NAMALWA (cell line): ENCODE measurements at regions not wholly inside any gene's neighbourhood (a gene's known extent, or its start where the extent isn't known, plus 50 kb on each side); places are given as distances from the start of the nearest gene placed in this dataset.

Source experiments
- DNase-seq: peaks from one replicate; pipeline ENCODE4 v3.0.0-alpha.2; 2015; ENCODE audit warnings: low spot score

- DNase-seq, result no peak
These were observed 549.1 kb downstream of the RERGL start for GRCh38 chr12:17540921-17541320.

- DNase-seq, result peak; percentile 40
These were observed 561.6 kb downstream of the RERGL start for GRCh38 chr12:17528394-17528793.

- no peak for DNase-seq
These were observed 563.0 kb downstream of the RERGL start for GRCh38 chr12:17527021-17527420.

- DNase-seq, result peak; percentile 41
These were observed 578.6 kb downstream of the RERGL start for GRCh38 chr12:17511369-17511768.

- DNase-seq, result no peak
These were observed 582.7 kb downstream of the RERGL start for GRCh38 chr12:17507336-17507735.

GRCh38 chr12:17503742-17504141 lies 586.3 kb downstream of the RERGL start:
- DNase-seq, result no peak

- peak; percentile 56 for DNase-seq
These were observed 600.5 kb downstream of the RERGL start for GRCh38 chr12:17489452-17489851.

GRCh38 chr12:17478908-17479673 lies 610.9 kb downstream of the RERGL start:
- DNase-seq, result no peak

- DNase-seq, result no peak
These were observed 619.5 kb downstream of the RERGL start for GRCh38 chr12:17470460-17470859.

GRCh38 chr12:17459214-17459613 lies 630.8 kb downstream of the RERGL start:
- no peak for DNase-seq

- DNase-seq, result no peak
These were observed 633.5 kb downstream of the RERGL start for GRCh38 chr12:17456486-17456885.

GRCh38 chr12:17438141-17438540 lies 651.9 kb downstream of the RERGL start:
- DNase-seq, result no peak

GRCh38 chr12:17416748-17417147 lies 673.2 kb downstream of the RERGL start:
- DNase-seq, result no peak

GRCh38 chr12:17414596-17414995 lies 675.4 kb downstream of the RERGL start:
- no peak for DNase-seq

- no peak for DNase-seq
These were observed 678.3 kb downstream of the RERGL start for GRCh38 chr12:17411662-17412061.

- DNase-seq, result no peak
These were observed 701.3 kb downstream of the RERGL start for GRCh38 chr12:17388679-17389078.

GRCh38 chr12:17383321-17383720 lies 706.7 kb downstream of the RERGL start:
- DNase-seq, result no peak

- DNase-seq, result no peak
These were observed 708.8 kb downstream of the RERGL start for GRCh38 chr12:17381211-17381610.

GRCh38 chr12:17372508-17372907 lies 717.5 kb downstream of the RERGL start:
- DNase-seq, result no peak

- no peak for DNase-seq
These were observed 718.3 kb downstream of the RERGL start for GRCh38 chr12:17371491-17372215.

- no peak for DNase-seq
These were observed 719.4 kb downstream of the RERGL start for GRCh38 chr12:17370621-17371020.

- DNase-seq, result no peak
These were observed 720.4 kb downstream of the RERGL start for GRCh38 chr12:17369556-17369955.

- DNase-seq, result peak; percentile 5
These were observed 728.8 kb downstream of the RERGL start for GRCh38 chr12:17361224-17361623.

GRCh38 chr12:17358835-17359234 lies 731.2 kb downstream of the RERGL start:
- DNase-seq, result peak; percentile 8
